H9 (cell line): ENCODE measurements at regions not wholly inside any gene's neighbourhood (a gene's known extent, or its start where the extent isn't known, plus 50 kb on each side); places are given as distances from the start of the nearest gene placed in this dataset.

Experiments used
- DNase-seq: peaks from one replicate; pipeline ENCODE4 v3.0.0-alpha.2; 2017
- H2AFZ ChIP-seq: one replicate; pipeline ENCODE4 v1.6.1; 2013; ENCODE audit warnings: mild to moderate bottlenecking, low read length, control low read depth, moderate library complexity
- H2AK5ac ChIP-seq: 2 replicates; pipeline ENCODE4 v1.6.1; 2013; ENCODE audit warnings: low read length, control low read depth, mixed read lengths; ENCODE audit not compliant: insufficient read length
- H2BK120ac ChIP-seq: one replicate; pipeline ENCODE4 v1.6.1; 2013; ENCODE audit warnings: low read depth, mild to moderate bottlenecking, low read length, control low read depth, inconsistent platforms; ENCODE audit not compliant: poor library complexity, severe bottlenecking
- H2BK12ac ChIP-seq: 2 replicates; pipeline ENCODE4 v1.6.1; 2013; ENCODE audit warnings: low read length, control low read depth, mixed read lengths, low read depth; ENCODE audit not compliant: insufficient read length
- H2BK15ac ChIP-seq: 2 replicates; pipeline ENCODE4 v1.6.1; 2013; ENCODE audit warnings: low read depth, low read length, control low read depth
- H2BK20ac ChIP-seq: one replicate; pipeline ENCODE4 v1.6.1; 2013; ENCODE audit warnings: low read depth, mild to moderate bottlenecking, low read length, control low read depth, inconsistent platforms; ENCODE audit not compliant: poor library complexity, severe bottlenecking
- H2BK5ac ChIP-seq: 2 replicates; pipeline ENCODE4 v1.6.1; 2013; ENCODE audit warnings: low read length, control low read depth, mixed read lengths; ENCODE audit not compliant: insufficient read length
- H3K14ac ChIP-seq: 2 replicates; pipeline ENCODE4 v1.6.1; 2013; ENCODE audit warnings: low read length, control low read depth; ENCODE audit not compliant: insufficient read depth
- H3K18ac ChIP-seq: 2 replicates; pipeline ENCODE4 v1.6.1; 2013; ENCODE audit warnings: low read depth, mild to moderate bottlenecking, mixed read lengths, low read length, control low read depth; ENCODE audit not compliant: insufficient read length
- H3K23ac ChIP-seq: 2 replicates; pipeline ENCODE4 v1.6.1; 2013; ENCODE audit warnings: low read length, control low read depth, mixed read lengths, low read depth; ENCODE audit not compliant: insufficient read length
- H3K23me2 ChIP-seq: 2 replicates; pipeline ENCODE4 v1.6.1; 2013; ENCODE audit warnings: low read depth, mild to moderate bottlenecking, mixed read lengths, low read length, control low read depth; ENCODE audit not compliant: insufficient read length, poor library complexity, severe bottlenecking
- H3K27ac ChIP-seq: 2 replicates; pipeline ENCODE4 v1.5.1; 2013; ENCODE audit warnings: low read length, control low read depth, mixed read lengths, low read depth; ENCODE audit not compliant: insufficient read length
- H3K27me3 ChIP-seq: 2 replicates; pipeline ENCODE4 v1.6.1; 2013; ENCODE audit warnings: low read length, control low read depth, inconsistent platforms; ENCODE audit not compliant: insufficient read depth
- H3K4ac ChIP-seq: 2 replicates; pipeline ENCODE4 v1.6.1; 2013; ENCODE audit warnings: low read depth, mild to moderate bottlenecking, control low read depth, inconsistent platforms, low read length, moderate library complexity
- H3K4me1 ChIP-seq: 2 replicates; pipeline ENCODE4 v1.6.1; 2013; ENCODE audit warnings: low read length, control low read depth, inconsistent platforms; ENCODE audit not compliant: insufficient read depth
- H3K4me2 ChIP-seq: 2 replicates; pipeline ENCODE4 v1.6.1; 2013; ENCODE audit warnings: low read length, control low read depth, mixed read lengths; ENCODE audit not compliant: insufficient read length, insufficient read depth
- H3K56ac ChIP-seq: 2 replicates; pipeline ENCODE4 v1.6.1; 2013; ENCODE audit warnings: low read depth, mild to moderate bottlenecking, mixed read lengths, low read length, control low read depth; ENCODE audit not compliant: insufficient read length
- H3K79me1 ChIP-seq: 2 replicates; pipeline ENCODE4 v1.6.1; 2013; ENCODE audit warnings: low read depth, mild to moderate bottlenecking, moderate library complexity, low read length, control low read depth, inconsistent platforms; ENCODE audit not compliant: insufficient read depth, poor library complexity, severe bottlenecking
- H3K79me2 ChIP-seq: 2 replicates; pipeline ENCODE4 v1.6.1; 2013; ENCODE audit warnings: low read length, control low read depth, inconsistent platforms; ENCODE audit not compliant: insufficient read depth
- H3K9ac ChIP-seq: 2 replicates; pipeline ENCODE4 v1.6.1; 2013; ENCODE audit warnings: low read length, control low read depth, mixed read lengths; ENCODE audit not compliant: insufficient read length; ENCODE audit errors: extremely low read depth
- H3K9me3 ChIP-seq: one replicate; pipeline ENCODE4 v1.6.1; 2013; ENCODE audit warnings: low read depth, low read length, inconsistent platforms; ENCODE audit not compliant: control insufficient read depth
- H3T11ph ChIP-seq: one replicate; pipeline ENCODE4 v1.6.1; 2013; ENCODE audit warnings: mild to moderate bottlenecking, low read length, control low read depth, inconsistent platforms
- H4K20me1 ChIP-seq: one replicate; pipeline ENCODE4 v1.6.1; 2013; ENCODE audit not compliant: control insufficient read depth, insufficient read length, insufficient read depth
- H4K5ac ChIP-seq: 2 replicates; pipeline ENCODE4 v1.6.1; 2013; ENCODE audit warnings: low read depth, mild to moderate bottlenecking, mixed read lengths, low read length, control low read depth; ENCODE audit not compliant: insufficient read length
- H4K8ac ChIP-seq: replicated peaks from 2 replicates; pipeline ENCODE4 v1.6.1; 2013; ENCODE audit warnings: low read length, control low read depth, mixed read lengths, low read depth; ENCODE audit not compliant: insufficient read length
- H4K91ac ChIP-seq: 2 replicates; pipeline ENCODE4 v1.6.1; 2013; ENCODE audit warnings: low read depth, mild to moderate bottlenecking, moderate library complexity, mixed read lengths, low read length, control low read depth; ENCODE audit not compliant: insufficient read length
- H3K27ac Mint-ChIP-seq, 3 experiments: 2 replicates in 2 of 3; 3 replicates in 1 of 3; pipeline ENCODE4 v1.8.0; 2020 to 2021; ENCODE audit warnings: mixed read lengths in 3 of 3, mild to moderate bottlenecking in 1 of 3, moderate library complexity in 1 of 3
- H3K27me3 Mint-ChIP-seq: 2 replicates; pipeline ENCODE4 v1.8.0; 2021; ENCODE audit warnings: low read depth, mild to moderate bottlenecking, moderate library complexity, mixed read lengths
- H3K36me3 Mint-ChIP-seq, 3 experiments: 2 replicates in 2 of 3; 3 replicates in 1 of 3; pipeline ENCODE4 v1.8.0; 2020 to 2021; ENCODE audit warnings: low read depth in 3 of 3, mixed read lengths in 3 of 3; ENCODE audit not compliant: insufficient read depth in 1 of 3
- H3K4me1 Mint-ChIP-seq, 2 experiments: 2 replicates each; pipeline ENCODE4 v1.8.0; 2020; ENCODE audit warnings: mixed read lengths in 2 of 2
- H3K4me3 Mint-ChIP-seq, 2 experiments: 2 replicates in 1 of 2; 3 replicates in 1 of 2; pipeline ENCODE4 v1.8.0; 2020 to 2021; ENCODE audit warnings: mild to moderate bottlenecking in 2 of 2, mixed read lengths in 2 of 2, moderate library complexity in 1 of 2
- H3K9me3 Mint-ChIP-seq, 2 experiments: 2 replicates in 1 of 2; 3 replicates in 1 of 2; pipeline ENCODE4 v1.8.0; 2020; ENCODE audit warnings: mild to moderate bottlenecking in 2 of 2, mixed read lengths in 2 of 2, moderate library complexity in 1 of 2
- CTCF ChIP-seq: fragments of 200-600 bp; sonication (generic); conservative IDR thresholded peaks from 3 replicates; pipeline ENCODE4 v1.8.0; 2021; ENCODE audit warnings: antibody characterized with exemption, mild to moderate bottlenecking
- WGBS: extraction: QIAGEN DNeasy Blood & Tissue Kit; methylation state at CpG from one replicate; pipeline ENCODE4 v1.1.7; 2013; ENCODE audit warnings: missing lambda C conversion rate, low lambda C conversion rate, mixed read lengths; ENCODE audit not compliant: insufficient read length; ENCODE audit errors: extremely low coverage; 5-methylcytosine and 5-hydroxymethylcytosine counted together

GRCh38 chr5:174342696-174343095 is 297.2 kb downstream of the NSG2 start:
- Histone ChIP-seq H3K9ac (no peak overlapping the region), H3K18ac (no peak overlapping the region), H2BK15ac (no peak overlapping the region), H3T11ph (no peak overlapping the region), H3K23me2 (no peaks in the 10 kb centered on the region), H3K27me3 (no peaks in the 10 kb centered on the region), H3K23ac (no peak overlapping the region), H2AK5ac (no peak overlapping the region), H2AFZ (no peak overlapping the region), H3K79me1 (no peaks in the 10 kb centered on the region), H3K4me2 (no peak overlapping the region), H2BK12ac (no peak overlapping the region), H2BK120ac (no peak overlapping the region), H3K14ac (no peak overlapping the region), H3K9me3 (no peaks in the 10 kb centered on the region), H2BK20ac (no peak overlapping the region), H3K27ac (no peak overlapping the region), H4K91ac (no peak overlapping the region), H4K20me1 (peaks cover 2% of the 10 kb centered on the region), H2BK5ac (no peak overlapping the region), H4K5ac (no peak overlapping the region), H3K56ac (no peak overlapping the region), H3K79me2 (no peaks in the 10 kb centered on the region), H4K8ac (no peak overlapping the region), H3K4me1 (no peaks in the 10 kb centered on the region; the same call in 1 of the 2 replicates), H3K4ac (no peak overlapping the region)
- no peaks in the 10 kb centered on the region for H3K36me3 Mint-ChIP-seq
- no peak overlapping the region for H3K4me3 Mint-ChIP-seq
- H3K4me1 Mint-ChIP-seq, result peaks cover 13 to 15% of the 10 kb centered on the region in 2 experiments
- DNase-seq, result no peak
- H3K27me3 Mint-ChIP-seq, result no peaks in the 10 kb centered on the region
- H3K27ac Mint-ChIP-seq, result no peak overlapping the region
- no peak for TF ChIP-seq CTCF
- H3K9me3 Mint-ChIP-seq, result no peaks in the 10 kb centered on the region; a peak in 2 of 5 replicates
- no CpG with 5 or more reads among the region's 1 CpG for WGBS
